ENCODE measurements at regions not wholly inside any gene's neighbourhood (a gene's known extent, or its start where the extent isn't known, plus 50 kb on each side); places are given as distances from the start of the nearest gene placed in this dataset.

- no peak for DNase-seq (ENCODE audit: low read depth)
Observed at GRCh38 chr15:62547584-62547983, 382.5 kb upstream of the C2CD4B start.

GRCh38 chr15:62549345-62549970 lies 384.4 kb upstream of the C2CD4B start:
- DNase-seq (ENCODE audit: low read depth): no peak

GRCh38 chr15:62550106-62550505 lies 385.0 kb upstream of the C2CD4B start:
- DNase-seq (ENCODE audit: low read depth): no peak

GRCh38 chr15:62552444-62552843 lies 387.4 kb upstream of the C2CD4B start:
- no peak for DNase-seq (ENCODE audit: low read depth)

GRCh38 chr15:62553911-62554563 lies 389.0 kb upstream of the C2CD4B start:
- no peak for DNase-seq (ENCODE audit: low read depth)

- no peak for DNase-seq (ENCODE audit: low read depth)
Observed at GRCh38 chr15:62558640-62559380, 393.7 kb upstream of the C2CD4B start.

GRCh38 chr15:62559381-62559733 lies 394.3 kb upstream of the C2CD4B start:
- DNase-seq (ENCODE audit: low read depth): no peak

- no peak for DNase-seq (ENCODE audit: low read depth)
Observed at GRCh38 chr15:62561059-62561519, 396.0 kb upstream of the C2CD4B start.

- DNase-seq (ENCODE audit: low read depth): no peak
Observed at GRCh38 chr15:62561571-62561970, 396.5 kb upstream of the C2CD4B start.

- no peak for DNase-seq (ENCODE audit: low read depth)
Observed at GRCh38 chr15:62564886-62565633, 400.0 kb upstream of the C2CD4B start.

GRCh38 chr15:62565634-62566026 lies 400.5 kb upstream of the C2CD4B start:
- no peak for DNase-seq (ENCODE audit: low read depth)

- DNase-seq (ENCODE audit: low read depth): no peak
Observed at GRCh38 chr15:62566248-62566647, 401.2 kb upstream of the C2CD4B start.

GRCh38 chr15:62567501-62567900 lies 402.4 kb upstream of the C2CD4B start:
- DNase-seq (ENCODE audit: low read depth): no peak

- no peak for DNase-seq (ENCODE audit: low read depth)
Observed at GRCh38 chr15:62568004-62568403, 402.9 kb upstream of the C2CD4B start.

GRCh38 chr15:62568702-62569101 lies 403.6 kb upstream of the C2CD4B start:
- DNase-seq (ENCODE audit: low read depth): no peak

- no peak for DNase-seq (ENCODE audit: low read depth)
Observed at GRCh38 chr15:62569460-62570404, 404.6 kb upstream of the C2CD4B start.

- no peak for DNase-seq (ENCODE audit: low read depth)
Observed at GRCh38 chr15:62570405-62570783, 405.3 kb upstream of the C2CD4B start.

GRCh38 chr15:62571072-62571471 lies 406.0 kb upstream of the C2CD4B start:
- DNase-seq (ENCODE audit: low read depth): no peak

GRCh38 chr15:62572797-62573196 lies 407.7 kb upstream of the C2CD4B start:
- DNase-seq (ENCODE audit: low read depth): no peak

- no peak for DNase-seq (ENCODE audit: low read depth)
Observed at GRCh38 chr15:62573876-62574275, 408.8 kb upstream of the C2CD4B start.

- DNase-seq (ENCODE audit: low read depth): no peak
Observed at GRCh38 chr15:62578546-62578945, 413.5 kb upstream of the C2CD4B start.
